ENCODE measurements at regions not wholly inside any gene's neighbourhood (a gene's known extent, or its start where the extent isn't known, plus 50 kb on each side); places are given as distances from the start of the nearest gene placed in this dataset.

- Histone ChIP-seq H3K9me3 (no peaks in the 10 kb centered on the region), H3K4me1 (no peaks in the 10 kb centered on the region), H3K27ac (no peak overlapping the region), H3K36me3 (no peaks in the 10 kb centered on the region), H3K27me3 (no peaks in the 10 kb centered on the region), H3K4me3 (no peak overlapping the region)
- WGBS, 2 donors (ENCODE audit: low coverage in 1 of 2): 73 to 80% methylated on average over 4 to 5 of the region's 5 CpGs
- no peak for ATAC-seq
- TF ChIP-seq POLR2AphosphoS5 (IDR thresholded peaks at IDR 0.05) (no peak), EP300 (IDR thresholded peaks at IDR 0.05) (no peak), POLR2A (IDR thresholded peaks at IDR 0.05) (no peak), CTCF (IDR thresholded peaks at IDR 0.05) (no peak)
Measured at GRCh38 chr4:130361616-130362015, 1265.7 kb downstream of the C4orf33 start.

GRCh38 chr4:130368668-130369067 is 1272.7 kb downstream of the C4orf33 start:
- Histone ChIP-seq H3K9me3 (no peaks in the 10 kb centered on the region), H3K4me1 (no peaks in the 10 kb centered on the region), H3K4me3 (no peak overlapping the region), H3K27me3 (no peaks in the 10 kb centered on the region), H3K27ac (no peak overlapping the region), H3K36me3 (no peaks in the 10 kb centered on the region)
- TF ChIP-seq POLR2AphosphoS5 (IDR thresholded peaks at IDR 0.05): no peak
- TF ChIP-seq EP300 (IDR thresholded peaks at IDR 0.05): no peak
- TF ChIP-seq CTCF (IDR thresholded peaks at IDR 0.05): no peak
- no peak for TF ChIP-seq POLR2A (IDR thresholded peaks at IDR 0.05)
- ATAC-seq: no peak

DNA sequence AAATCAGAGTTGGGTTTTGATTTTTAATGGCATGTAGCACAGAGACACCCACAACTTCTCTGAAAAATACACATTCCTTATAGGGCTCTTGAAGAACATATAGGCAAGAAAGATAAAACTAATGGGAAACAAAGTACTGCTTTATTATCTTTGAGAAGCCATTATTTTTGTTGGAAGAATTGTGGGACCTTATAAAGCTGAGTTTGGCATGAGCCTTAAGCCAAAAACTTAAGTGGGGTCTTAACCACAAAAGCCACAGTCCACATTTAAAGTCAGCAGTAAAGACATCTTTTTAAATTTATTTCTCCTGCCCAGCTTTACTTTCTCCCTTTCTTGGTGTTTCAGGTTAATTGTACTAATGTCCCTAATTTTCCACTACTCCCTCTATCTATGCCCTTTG is 1297.3 kb downstream of the C4orf33 start:
- no peak overlapping the region for H3K27ac ChIP-seq
- ATAC-seq: no peak
- no peaks in the 10 kb centered on the region for H3K36me3 ChIP-seq
- no peak overlapping the region for H3K4me3 ChIP-seq
- H3K9me3 ChIP-seq: no peaks in the 10 kb centered on the region
- H3K27me3 ChIP-seq: no peaks in the 10 kb centered on the region
- no peaks in the 10 kb centered on the region for H3K4me1 ChIP-seq
- TF ChIP-seq CTCF (IDR thresholded peaks at IDR 0.05) (no peak), POLR2AphosphoS5 (IDR thresholded peaks at IDR 0.05) (no peak), POLR2A (IDR thresholded peaks at IDR 0.05) (no peak), EP300 (IDR thresholded peaks at IDR 0.05) (no peak)

GRCh38 chr4:130393642-130394041 is 1297.7 kb downstream of the C4orf33 start:
- Histone ChIP-seq H3K4me3 (no peak overlapping the region), H3K27me3 (no peaks in the 10 kb centered on the region), H3K9me3 (no peaks in the 10 kb centered on the region), H3K4me1 (no peaks in the 10 kb centered on the region), H3K27ac (no peak overlapping the region), H3K36me3 (no peaks in the 10 kb centered on the region)
- no peak for ATAC-seq
- no peak for TF ChIP-seq POLR2A (IDR thresholded peaks at IDR 0.05)
- no peak for TF ChIP-seq POLR2AphosphoS5 (IDR thresholded peaks at IDR 0.05)
- no peak for TF ChIP-seq EP300 (IDR thresholded peaks at IDR 0.05)
- TF ChIP-seq CTCF (IDR thresholded peaks at IDR 0.05): no peak
- 33 to 44% methylated on average over 1 to 3 of the region's 3 CpGs for WGBS, 2 donors (ENCODE audit: low coverage in 1 of 2)

DNA sequence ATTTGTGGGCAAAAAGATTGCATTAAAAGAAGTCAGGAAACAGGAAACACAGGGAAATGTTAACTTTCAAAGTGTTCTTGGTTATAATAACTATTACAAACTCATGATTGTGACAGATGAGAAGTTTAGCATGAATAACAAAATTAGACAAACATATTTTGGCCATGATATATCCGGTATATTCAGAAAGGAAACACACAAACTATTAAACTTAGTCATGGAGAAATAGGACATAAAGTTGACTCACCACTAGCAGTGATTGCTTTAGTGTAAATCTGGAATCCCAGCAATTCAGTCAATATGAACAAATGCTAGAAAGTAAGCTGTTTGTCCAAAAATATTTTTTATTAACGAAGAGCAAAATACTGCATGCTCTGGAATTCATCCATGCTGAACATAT is 1299.9 kb downstream of the C4orf33 start:
- no peak overlapping the region for H3K27ac ChIP-seq
- ATAC-seq: no peak
- 30 to 35% methylated on average over 2 of the region's 2 CpGs for WGBS, 2 donors (ENCODE audit: low coverage in 1 of 2)
- H3K4me1 ChIP-seq: no peaks in the 10 kb centered on the region
- no peaks in the 10 kb centered on the region for H3K27me3 ChIP-seq
- no peak for TF ChIP-seq EP300 (IDR thresholded peaks at IDR 0.05)
- no peak for TF ChIP-seq POLR2AphosphoS5 (IDR thresholded peaks at IDR 0.05)
- no peak for TF ChIP-seq POLR2A (IDR thresholded peaks at IDR 0.05)
- TF ChIP-seq CTCF (IDR thresholded peaks at IDR 0.05): no peak
- no peaks in the 10 kb centered on the region for H3K9me3 ChIP-seq
- H3K4me3 ChIP-seq: no peak overlapping the region
- H3K36me3 ChIP-seq: no peaks in the 10 kb centered on the region

Data from gastroesophageal sphincter (tissue), 4 donors.